22Rv1 (cell line): ENCODE measurements at regions not wholly inside any gene's neighbourhood (a gene's known extent, or its start where the extent isn't known, plus 50 kb on each side); places are given as distances from the start of the nearest gene placed in this dataset.
"Not testable (repeated sequence)": the region's sequence is repeated elsewhere in the genome, so short reads cannot be mapped to it uniquely, and the experiment has no call there.

Source experiments
- H3K27ac ChIP-seq: fragments of 450-650 bp; 2 replicates; pipeline ENCODE4 v1.5.1; 2017
- ZFX ChIP-seq: fragments of 450-650 bp; IDR thresholded peaks from 2 replicates; pipeline ENCODE4 v1.6.1; 2017; ENCODE audit warnings: antibody characterized with exemption, borderline replicate concordance
- TF ChIP-seq, protein P1 (sequence below): fragments of 450-650 bp; IDR thresholded peaks from 2 replicates; pipeline ENCODE4 v1.5.1; 2017; ENCODE audit warnings: mild to moderate bottlenecking

DNA sequence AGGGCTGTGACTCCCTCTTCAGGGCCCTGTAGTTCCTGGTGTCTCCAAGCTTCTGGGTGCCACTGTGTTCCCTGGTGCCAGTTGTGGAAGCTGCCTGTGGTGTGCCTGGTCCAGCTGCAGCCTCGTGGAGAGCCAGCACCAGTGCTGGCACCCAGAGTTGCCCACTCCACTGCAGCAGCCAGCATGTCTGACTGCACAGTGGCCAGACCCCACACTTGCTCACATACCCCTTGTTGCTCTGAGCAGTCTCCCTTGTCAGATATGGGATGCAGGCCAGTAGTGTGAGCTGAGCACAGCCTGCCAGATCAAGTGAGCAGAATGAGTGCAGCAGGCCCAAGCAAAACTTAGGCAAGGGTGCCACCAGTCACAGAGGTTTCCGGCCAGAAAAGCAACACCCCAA, 108.6 kb downstream of the ZMAT1 start:
- TF ChIP-seq, protein P1, sequence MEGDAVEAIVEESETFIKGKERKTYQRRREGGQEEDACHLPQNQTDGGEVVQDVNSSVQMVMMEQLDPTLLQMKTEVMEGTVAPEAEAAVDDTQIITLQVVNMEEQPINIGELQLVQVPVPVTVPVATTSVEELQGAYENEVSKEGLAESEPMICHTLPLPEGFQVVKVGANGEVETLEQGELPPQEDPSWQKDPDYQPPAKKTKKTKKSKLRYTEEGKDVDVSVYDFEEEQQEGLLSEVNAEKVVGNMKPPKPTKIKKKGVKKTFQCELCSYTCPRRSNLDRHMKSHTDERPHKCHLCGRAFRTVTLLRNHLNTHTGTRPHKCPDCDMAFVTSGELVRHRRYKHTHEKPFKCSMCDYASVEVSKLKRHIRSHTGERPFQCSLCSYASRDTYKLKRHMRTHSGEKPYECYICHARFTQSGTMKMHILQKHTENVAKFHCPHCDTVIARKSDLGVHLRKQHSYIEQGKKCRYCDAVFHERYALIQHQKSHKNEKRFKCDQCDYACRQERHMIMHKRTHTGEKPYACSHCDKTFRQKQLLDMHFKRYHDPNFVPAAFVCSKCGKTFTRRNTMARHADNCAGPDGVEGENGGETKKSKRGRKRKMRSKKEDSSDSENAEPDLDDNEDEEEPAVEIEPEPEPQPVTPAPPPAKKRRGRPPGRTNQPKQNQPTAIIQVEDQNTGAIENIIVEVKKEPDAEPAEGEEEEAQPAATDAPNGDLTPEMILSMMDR = no peak
- TF ChIP-seq ZFX = no peak
- H3K27ac ChIP-seq = no peak overlapping the region

DNA sequence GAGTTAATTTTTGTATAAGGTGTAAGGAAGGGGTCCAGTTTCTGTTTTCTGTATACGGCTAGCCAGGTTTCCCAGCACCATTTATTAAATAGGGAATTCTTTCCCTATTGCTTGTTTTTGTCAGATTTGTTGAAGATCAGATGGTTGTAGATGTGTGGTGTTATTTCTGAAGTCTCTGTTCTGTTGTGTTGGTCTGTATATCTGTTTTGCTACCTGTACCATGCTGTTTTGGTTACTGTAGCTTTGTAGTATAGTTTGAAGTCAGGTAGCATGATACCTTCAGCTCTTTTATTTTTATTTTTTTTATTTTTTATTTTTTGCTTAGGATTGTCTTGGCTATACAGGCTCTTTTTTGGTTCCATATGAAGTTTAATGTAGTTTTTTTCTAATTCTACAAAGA, 114.1 kb downstream of the ZMAT1 start:
- not testable (repeated sequence) for H3K27ac ChIP-seq

DNA sequence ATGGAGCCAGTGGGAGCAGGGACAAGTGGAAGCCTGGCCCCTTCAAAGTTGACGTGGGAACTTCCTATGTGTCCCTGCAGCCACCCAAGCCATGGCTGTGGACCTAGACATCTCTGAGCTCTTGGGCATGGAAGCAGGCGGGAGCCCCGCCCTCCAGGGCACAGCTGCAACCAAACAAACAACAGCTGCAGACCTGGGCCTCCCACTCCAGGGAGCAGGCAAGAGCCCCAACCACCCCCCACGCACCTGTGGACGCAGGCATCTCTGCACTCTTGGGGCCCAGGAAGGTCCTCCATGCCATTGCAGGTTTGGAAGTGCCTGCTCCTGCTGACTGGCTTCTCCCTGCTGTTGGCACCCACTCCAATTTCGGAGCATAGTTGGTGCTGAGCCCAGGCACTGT, 118.6 kb downstream of the ZMAT1 start:
- TF ChIP-seq, protein P1 = no peak
- no peak for TF ChIP-seq ZFX
- H3K27ac ChIP-seq = no peak overlapping the region

DNA sequence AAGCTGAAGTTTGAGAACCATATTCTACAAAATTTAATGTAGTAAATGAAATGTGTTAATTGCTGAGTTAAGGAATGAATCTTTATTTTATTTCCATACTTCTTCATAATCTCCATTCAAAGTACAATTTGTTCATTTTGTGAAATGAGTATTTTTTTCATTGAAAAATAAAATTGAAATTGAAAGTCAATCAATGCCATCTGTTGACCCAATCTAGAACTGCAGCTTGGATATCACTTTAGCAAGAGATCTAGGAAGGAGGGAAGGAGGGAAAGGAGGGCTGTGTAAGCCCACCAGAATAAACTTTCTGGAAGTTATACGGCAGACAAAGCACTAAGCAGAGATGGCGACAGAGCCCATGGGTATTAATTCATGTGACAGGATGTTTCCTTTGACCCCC, 128.4 kb downstream of the ZMAT1 start:
- H3K27ac ChIP-seq = no peak overlapping the region
- TF ChIP-seq, protein P1 = peak; percentile 40
- no peak for TF ChIP-seq ZFX

DNA sequence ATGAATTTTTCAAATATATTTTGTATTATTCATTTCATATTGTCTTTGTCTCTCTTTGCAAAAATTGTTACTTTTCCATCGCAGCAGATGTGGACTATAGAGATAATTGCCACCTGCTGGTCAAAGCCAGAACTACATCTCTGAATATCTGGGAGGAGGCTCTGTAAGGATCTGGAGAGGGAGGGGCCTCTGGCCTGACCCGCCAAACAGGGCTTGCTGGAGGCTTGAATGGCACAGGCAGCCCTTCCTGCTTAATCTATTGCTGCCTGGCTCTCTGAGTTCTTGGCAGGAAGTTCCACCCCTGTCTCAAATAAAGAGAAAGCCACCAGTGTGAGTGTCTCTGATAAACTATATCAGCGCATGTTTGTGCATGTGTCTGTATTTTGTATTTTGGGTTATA, 132.4 kb downstream of the ZMAT1 start:
- no peak overlapping the region for H3K27ac ChIP-seq
- TF ChIP-seq, protein P1 = peak; percentile 64
- no peak for TF ChIP-seq ZFX

DNA sequence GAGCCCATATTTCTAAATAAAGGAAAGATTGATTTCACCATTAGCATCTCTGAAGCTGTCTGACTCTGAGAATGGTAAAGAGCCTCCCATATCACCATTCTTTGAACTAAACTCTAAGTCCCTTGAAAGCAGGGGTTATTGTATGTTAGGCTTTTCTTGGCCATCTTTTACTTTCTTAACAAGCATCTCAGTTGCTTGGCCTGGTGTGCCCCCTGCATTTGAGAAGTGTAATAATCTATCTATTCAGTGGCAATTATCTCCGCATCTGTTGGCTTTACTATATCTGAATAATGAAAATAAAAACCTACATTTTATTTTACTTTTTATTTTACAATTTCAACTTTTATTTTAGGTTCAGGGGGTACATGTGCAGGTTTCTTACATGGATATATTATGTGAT, 128.3 kb upstream of the ARMCX2 start:
- TF ChIP-seq ZFX = no peak
- TF ChIP-seq, protein P1 = no peak
- H3K27ac ChIP-seq = no peak overlapping the region

DNA sequence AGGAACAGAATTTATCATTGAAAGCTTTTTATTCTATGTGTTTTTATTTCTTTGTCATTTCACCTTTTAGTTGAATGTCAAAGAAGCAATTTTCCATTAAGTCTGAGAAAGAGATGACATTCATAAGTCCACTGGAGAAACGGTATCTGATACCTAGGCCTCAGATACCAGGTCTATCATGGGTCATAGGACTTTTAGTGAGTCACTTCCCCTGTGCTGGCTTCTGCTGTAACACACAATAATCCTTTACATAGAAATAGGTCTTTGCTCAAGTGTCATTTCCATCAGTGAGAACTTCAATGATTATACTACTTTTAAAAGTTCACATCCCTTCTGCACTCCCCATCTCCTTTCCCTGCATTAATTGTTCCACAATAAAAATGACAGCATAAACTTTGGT, 125.5 kb upstream of the ARMCX2 start:
- H3K27ac ChIP-seq = no peak overlapping the region
- no peak for TF ChIP-seq ZFX
- TF ChIP-seq, protein P1 = no peak

DNA sequence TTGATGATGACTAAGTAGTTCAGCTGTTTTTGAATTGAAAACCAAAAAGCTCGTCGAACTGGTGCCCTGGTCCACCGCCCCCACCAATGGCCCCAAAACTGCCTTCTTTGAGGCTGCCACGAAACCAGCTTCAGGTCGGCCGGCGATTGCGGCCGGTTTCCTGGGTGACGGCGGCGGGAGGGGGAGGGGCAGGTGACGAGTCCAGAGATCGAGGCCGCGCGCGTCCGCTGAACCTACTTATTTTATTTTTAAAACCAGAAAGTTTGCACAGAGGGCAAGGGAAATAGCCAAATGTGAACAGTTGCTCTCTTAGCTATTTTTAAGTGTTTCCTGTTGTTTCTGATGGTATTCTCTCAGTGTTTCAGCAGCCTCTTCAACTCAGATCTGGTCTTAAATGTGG, 120.8 kb upstream of the ARMCX2 start:
- H3K27ac ChIP-seq = not testable (repeated sequence)

DNA sequence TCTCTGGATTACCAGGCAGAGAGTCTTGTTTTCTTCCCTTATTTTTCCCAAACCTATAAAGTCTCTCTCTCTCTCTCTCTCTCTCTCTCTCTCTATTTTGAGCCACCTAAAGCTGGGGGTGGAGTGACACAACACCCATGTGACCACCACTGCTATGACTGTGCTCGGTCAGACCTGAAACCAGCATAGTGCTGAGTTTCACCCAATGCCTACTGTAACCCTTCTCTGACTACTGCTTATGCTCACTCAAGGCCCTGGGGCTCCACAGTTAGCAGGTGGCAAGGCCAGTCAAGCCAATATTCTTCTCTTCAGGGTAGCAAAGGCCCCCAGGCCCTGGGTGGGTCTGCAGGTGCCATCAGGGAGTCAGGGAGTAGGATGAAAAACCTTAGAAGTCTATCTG, 114.7 kb upstream of the ARMCX2 start:
- TF ChIP-seq, protein P1 = no peak
- TF ChIP-seq ZFX = no peak
- H3K27ac ChIP-seq = no peak overlapping the region
